ENCODE measurements at regions not wholly inside any gene's neighbourhood (a gene's known extent, or its start where the extent isn't known, plus 50 kb on each side); places are given as distances from the start of the nearest gene placed in this dataset.
A peak's percentile ranks its signal among the peaks of the same experiment; 100 is the strongest.
"Not testable (repeated sequence)": the region's sequence is repeated elsewhere in the genome, so short reads cannot be mapped to it uniquely, and the experiment has no call there.

- no peak for DNase-seq (ENCODE audit: low spot score)
Measured at GRCh38 chrX:121298499-121298898, 251.1 kb downstream of the GLUD2 start.

GRCh38 chrX:121301356-121301755 is 253.9 kb downstream of the GLUD2 start:
- DNase-seq (ENCODE audit: low spot score) = no peak

GRCh38 chrX:121301822-121302221 is 254.4 kb downstream of the GLUD2 start:
- no peak for DNase-seq (ENCODE audit: low spot score)

- no peak for DNase-seq (ENCODE audit: low spot score)
Measured at GRCh38 chrX:121307449-121307848, 260.0 kb downstream of the GLUD2 start.

GRCh38 chrX:121308276-121308805 is 260.9 kb downstream of the GLUD2 start:
- peak; percentile 25 for DNase-seq (ENCODE audit: low spot score)

- peak; percentile 0 for DNase-seq (ENCODE audit: low spot score)
Measured at GRCh38 chrX:121310820-121311219, 263.4 kb downstream of the GLUD2 start.

- DNase-seq (ENCODE audit: low spot score) = no peak
Measured at GRCh38 chrX:121320441-121320840, 273.0 kb downstream of the GLUD2 start.

- DNase-seq (ENCODE audit: low spot score) = no peak
Measured at GRCh38 chrX:121322159-121322558, 274.7 kb downstream of the GLUD2 start.

GRCh38 chrX:121323337-121323736 is 275.9 kb downstream of the GLUD2 start:
- DNase-seq (ENCODE audit: low spot score) = no peak

GRCh38 chrX:121333942-121334341 is 286.5 kb downstream of the GLUD2 start:
- DNase-seq (ENCODE audit: low spot score) = no peak

GRCh38 chrX:121336831-121337421 is 289.5 kb downstream of the GLUD2 start:
- DNase-seq (ENCODE audit: low spot score) = no peak

- no peak for DNase-seq (ENCODE audit: low spot score)
Measured at GRCh38 chrX:121337816-121338215, 290.4 kb downstream of the GLUD2 start.

- DNase-seq (ENCODE audit: low spot score) = no peak
Measured at GRCh38 chrX:121349263-121349662, 301.9 kb downstream of the GLUD2 start.

- no peak for DNase-seq (ENCODE audit: low spot score)
Measured at GRCh38 chrX:121356139-121356849, 308.9 kb downstream of the GLUD2 start.

GRCh38 chrX:121356850-121357171 is 309.4 kb downstream of the GLUD2 start:
- DNase-seq (ENCODE audit: low spot score) = no peak

- no peak for DNase-seq (ENCODE audit: low spot score)
Measured at GRCh38 chrX:121360280-121360679, 312.9 kb downstream of the GLUD2 start.

- no peak for DNase-seq (ENCODE audit: low spot score)
Measured at GRCh38 chrX:121365572-121366161, 318.3 kb downstream of the GLUD2 start.

GRCh38 chrX:121374471-121374870 is 327.1 kb downstream of the GLUD2 start:
- DNase-seq (ENCODE audit: low spot score) = no peak

- not testable (repeated sequence) for DNase-seq (ENCODE audit: low spot score)
Measured at GRCh38 chrX:121381915-121382314, 334.5 kb downstream of the GLUD2 start.

GRCh38 chrX:121389976-121390714 is 342.7 kb downstream of the GLUD2 start:
- DNase-seq (ENCODE audit: low spot score) = no peak

- DNase-seq (ENCODE audit: low spot score) = no peak
Measured at GRCh38 chrX:121405826-121406225, 358.4 kb downstream of the GLUD2 start.

GRCh38 chrX:121407627-121408026 is 360.2 kb downstream of the GLUD2 start:
- DNase-seq (ENCODE audit: low spot score) = no peak

GRCh38 chrX:121431514-121431913 is 384.1 kb downstream of the GLUD2 start:
- not testable (repeated sequence) for DNase-seq (ENCODE audit: low spot score)

Data from putamen (tissue), 1 donor.